ENCODE measurements at regions not wholly inside any gene's neighbourhood (a gene's known extent, or its start where the extent isn't known, plus 50 kb on each side); places are given as distances from the start of the nearest gene placed in this dataset.
A peak's percentile ranks its signal among the peaks of the same experiment; 100 is the strongest.

GRCh38 chr12:75767957-75768356 lies 256.5 kb upstream of the KRR1 start:
- ChIA-PET CTCF (no interaction called here), POLR2A (no interaction called here)
- Histone ChIP-seq H3K9me3 (ENCODE audit: control insufficient read depth, insufficient read depth, low read depth, low read length) (no peaks in the 10 kb centered on the region), H3K27ac (ENCODE audit: extremely low read depth, low read depth, low read length) (no peak overlapping the region), H3K36me3 (ENCODE audit: control insufficient read depth in 2 of 2, insufficient read depth in 1 of 2, low read length in 2 of 2) (no peaks in the 10 kb centered on the region), H3K4me3 (ENCODE audit: low read depth, low read length) (no peak overlapping the region), H3K4me1 (ENCODE audit: control insufficient read depth, insufficient read depth, low read length) (no peaks in the 10 kb centered on the region; the same call in 1 of the 2 replicates)
- TF ChIP-seq ZBTB21 (tag by site-specific recombination; IDR thresholded peaks at IDR 0.05) (no peak), ZBTB20 (tag by site-specific recombination; IDR thresholded peaks at IDR 0.05) (no peak), SALL2 (tag by site-specific recombination; IDR thresholded peaks at IDR 0.05; ENCODE audit: borderline replicate concordance) (no peak), ZSCAN16 (tag by site-specific recombination; IDR thresholded peaks at IDR 0.05) (no peak), FEZF1 (tag by site-specific recombination; IDR thresholded peaks at IDR 0.05) (no peak), ZNF221 (tag by site-specific recombination; IDR thresholded peaks at IDR 0.05; ENCODE audit: borderline replicate concordance) (no peak), ZBTB49 (tag by site-specific recombination; IDR thresholded peaks at IDR 0.05; ENCODE audit: low read depth) (no peak), ZNF350 (tag by site-specific recombination; IDR thresholded peaks at IDR 0.05) (no peak), ZNF394 (tag by site-specific recombination; IDR thresholded peaks at IDR 0.05; ENCODE audit: borderline replicate concordance) (no peak), ZNF521 (tag by site-specific recombination; IDR thresholded peaks at IDR 0.05) (no peak), ZNF777 (tag by site-specific recombination; IDR thresholded peaks at IDR 0.05; ENCODE audit: borderline replicate concordance) (no peak), ZNF600 (tag by site-specific recombination; IDR thresholded peaks at IDR 0.05) (no peak), ZNF664 (tag by site-specific recombination; IDR thresholded peaks at IDR 0.05) (no peak), ZSCAN4 (tag by site-specific recombination; IDR thresholded peaks at IDR 0.05) (no peak), SP7 (tag by site-specific recombination; IDR thresholded peaks at IDR 0.05) (no peak)

- CTCF ChIA-PET: interaction anchor here (0.7 to 1.0 kb wide), 3 partner anchors 13 to 705 kb away, joined by 3 to 5 read pairs (median 3); no protein-coding TSS in a partner anchor
Observed at GRCh38 chr12:75766263-75767160, 255.1 kb upstream of the KRR1 start.

More at GRCh38 chr12:75766263-75767160, 255.1 kb upstream of the KRR1 start:
- TF ChIP-seq PRDM1 (tag by site-specific recombination; IDR thresholded peaks at IDR 0.05): 0 out of 2 replicates have a peak, but pooled peaks have one; percentile 7
- TF ChIP-seq HOXD13 (CRISPR knock-in tag; IDR thresholded peaks at IDR 0.05; ENCODE audit: borderline replicate concordance): peak; percentile 42; the same call in 1 of the 2 replicates
- no peak for TF ChIP-seq ZFP41 (tag by site-specific recombination; IDR thresholded peaks at IDR 0.05; ENCODE audit: borderline replicate concordance)
- no peak for TF ChIP-seq ZNF600 (tag by site-specific recombination; IDR thresholded peaks at IDR 0.05)
- TF ChIP-seq ZNF704 (tag by site-specific recombination; IDR thresholded peaks at IDR 0.05): no peak
- POLR2A ChIA-PET: no interaction called here
- H3K36me3 ChIP-seq (ENCODE audit: control insufficient read depth in 2 of 2, insufficient read depth in 1 of 2, low read length in 2 of 2): no peaks in the 10 kb centered on the region
- H3K9me3 ChIP-seq (ENCODE audit: control insufficient read depth, insufficient read depth, low read depth, low read length): no peaks in the 10 kb centered on the region
- no peak overlapping the region for H3K27ac ChIP-seq (ENCODE audit: extremely low read depth, low read depth, low read length)
- H3K4me3 ChIP-seq (ENCODE audit: low read depth, low read length): no peak overlapping the region
- H3K4me1 ChIP-seq (ENCODE audit: control insufficient read depth, insufficient read depth, low read length): no peaks in the 10 kb centered on the region; the same call in 1 of the 2 replicates
